HG02588 (cell line): ENCODE measurements at regions not wholly inside any gene's neighbourhood (a gene's known extent, or its start where the extent isn't known, plus 50 kb on each side); places are given as distances from the start of the nearest gene placed in this dataset.

Source experiments
- ATAC-seq: cut with Tn5 transposase; IDR thresholded peaks from one replicate; pipeline ENCODE4 v1.9.1; 2021; ENCODE audit warnings: mild to moderate bottlenecking, moderate library complexity; ENCODE audit not compliant: unreplicated experiment

DNA sequence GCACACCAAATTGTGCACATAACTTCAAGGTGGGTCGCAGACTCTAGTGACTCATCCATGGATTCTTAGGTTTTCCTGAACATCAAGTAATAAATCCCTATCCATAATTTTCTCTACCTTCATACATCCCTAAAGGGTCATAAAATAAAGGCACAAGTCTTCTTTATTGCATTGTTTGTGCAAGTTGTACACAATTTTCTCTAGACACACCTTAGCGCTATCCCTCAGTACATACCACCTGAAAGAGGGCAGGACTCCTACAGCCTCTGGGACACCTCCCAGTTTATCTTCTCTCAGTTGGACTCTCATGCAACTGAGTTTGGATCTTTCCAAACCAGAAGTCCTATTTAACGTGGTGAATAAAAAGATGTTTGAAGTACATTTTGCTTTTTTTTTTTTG lies 168.5 kb upstream of the BMP4 start:
- no peak for ATAC-seq

DNA sequence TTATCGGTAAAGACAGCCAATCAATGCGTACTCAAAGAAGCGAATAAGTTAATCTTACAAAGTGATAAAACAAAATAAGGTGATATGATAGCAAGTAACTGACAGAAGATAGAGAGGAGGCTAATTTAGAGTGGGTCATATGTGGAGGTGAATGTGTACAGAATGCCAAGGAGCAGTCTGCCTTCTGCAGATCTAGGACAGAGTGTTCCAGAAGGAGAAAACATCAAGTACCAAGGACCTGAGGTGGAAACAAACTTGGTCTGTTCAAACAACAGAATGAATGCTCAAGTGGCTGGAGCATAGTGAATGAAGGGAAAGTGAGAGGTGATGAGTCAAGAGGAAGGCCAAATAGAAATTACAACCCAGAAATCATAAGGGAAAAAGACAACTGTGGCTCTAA lies 170.3 kb upstream of the BMP4 start:
- ATAC-seq, result no peak

DNA sequence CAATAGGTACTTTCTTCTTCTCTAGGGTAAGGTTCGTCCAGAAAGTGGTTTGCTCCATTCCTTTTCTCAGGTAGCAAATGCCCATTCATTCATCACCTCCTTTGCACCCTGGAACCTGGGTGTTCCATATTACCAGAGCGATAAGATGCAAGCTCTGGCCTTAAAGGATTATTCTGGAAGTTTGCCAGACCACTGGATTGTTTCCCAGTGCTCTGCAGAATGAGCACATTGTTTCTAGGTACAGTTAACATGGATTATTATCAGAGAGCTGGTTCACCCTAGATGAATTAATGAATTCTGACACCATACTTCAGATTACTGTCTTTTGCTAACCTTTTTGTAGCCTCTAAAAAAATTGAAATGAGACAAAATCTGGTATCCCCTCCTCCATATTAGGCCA lies 170.9 kb upstream of the BMP4 start:
- ATAC-seq, result no peak

DNA sequence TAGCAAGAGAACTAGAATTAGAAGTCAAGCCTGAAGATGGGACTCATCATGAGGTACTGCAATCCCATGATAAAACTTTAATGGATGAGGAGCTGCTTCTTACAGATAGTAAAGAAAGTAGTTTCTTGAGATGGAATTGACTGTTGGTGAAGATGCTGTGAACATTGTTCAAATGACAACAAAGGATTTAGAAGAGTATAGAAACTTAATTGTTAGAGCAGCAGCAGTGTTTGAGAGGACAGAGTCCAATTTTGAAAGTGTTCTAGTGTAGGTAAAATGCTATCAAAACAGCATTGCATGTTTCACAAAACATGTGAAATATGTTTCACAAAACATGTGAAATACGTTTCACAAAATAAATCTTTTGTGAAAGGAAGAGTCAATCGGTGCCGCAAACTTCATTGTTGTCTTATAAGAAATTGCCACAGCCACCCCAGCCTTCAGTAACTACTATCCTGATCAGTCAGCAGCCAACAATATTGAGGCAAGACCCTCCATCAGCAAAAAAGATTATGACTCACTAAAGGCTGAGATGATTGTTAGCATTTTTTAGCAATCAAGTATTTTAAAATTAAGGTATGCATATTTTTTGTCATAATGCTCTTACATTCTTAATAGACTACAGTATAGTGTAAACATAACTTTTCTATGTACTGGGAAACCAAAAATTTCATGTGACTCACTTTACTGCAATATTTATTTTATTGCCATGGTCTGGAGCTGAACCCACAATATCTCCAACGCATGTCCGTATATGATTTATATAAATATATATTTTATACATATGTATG lies 173.4 kb upstream of the BMP4 start:
- ATAC-seq, result no peak

DNA sequence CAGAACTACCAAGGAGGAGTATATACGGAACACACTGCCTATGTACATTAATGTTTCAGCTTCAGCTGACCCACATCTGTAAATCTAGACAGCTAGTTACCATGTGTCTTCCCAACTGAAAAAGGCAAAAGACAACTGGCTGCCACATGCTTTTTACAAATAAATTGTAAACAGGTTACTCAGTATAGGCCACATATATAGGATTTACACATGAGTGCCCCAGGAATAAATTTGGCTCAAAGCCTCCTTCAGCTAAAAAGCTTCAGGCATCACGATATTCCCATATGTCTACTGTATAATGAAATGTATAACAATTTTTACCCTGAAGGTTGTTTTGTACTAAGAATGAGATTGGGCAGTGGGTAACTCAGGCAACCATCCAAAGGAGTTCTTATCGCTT lies 175.9 kb upstream of the BMP4 start:
- ATAC-seq, result no peak

DNA sequence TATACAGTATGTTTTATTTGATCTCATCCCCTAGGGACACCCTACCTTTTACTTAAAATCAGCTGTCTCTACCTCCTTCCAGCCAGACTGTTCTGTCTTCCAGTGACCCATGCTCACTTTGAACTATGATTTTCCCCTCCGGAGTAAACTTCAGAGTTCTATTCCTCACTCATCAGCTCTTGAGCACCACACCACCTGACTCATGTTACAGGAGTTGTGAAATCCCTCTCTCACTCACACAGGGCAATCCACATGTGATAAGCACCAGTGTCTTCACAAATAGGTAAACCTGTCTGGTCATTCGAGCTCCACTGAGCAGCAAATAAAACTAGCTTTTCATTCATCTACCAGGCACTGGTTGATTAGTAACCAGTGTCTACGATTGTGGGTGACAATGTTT lies 177.3 kb upstream of the BMP4 start:
- no peak for ATAC-seq

DNA sequence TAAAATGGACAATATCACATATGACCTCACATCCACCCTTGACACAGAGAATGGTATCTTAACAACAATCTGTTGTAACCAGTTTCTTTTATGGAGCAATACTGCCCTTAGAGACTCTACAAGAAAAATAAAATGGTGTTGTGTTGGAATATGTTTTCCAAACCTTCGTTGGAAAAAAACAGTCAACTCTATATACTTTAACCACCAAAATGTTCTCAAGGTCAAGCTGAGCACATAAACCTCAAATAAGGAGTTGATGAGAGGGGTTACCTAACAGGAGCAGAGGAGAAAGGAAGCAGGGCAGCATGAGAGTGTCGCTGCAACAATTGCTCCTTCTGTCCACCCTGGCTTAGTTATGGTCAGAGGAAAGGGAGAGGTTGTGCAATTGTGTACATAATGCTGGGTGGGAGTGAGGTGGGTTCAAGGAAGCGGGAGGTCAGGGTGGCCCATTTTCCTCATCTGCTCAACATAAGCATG lies 179.2 kb upstream of the BMP4 start:
- ATAC-seq, result no peak

DNA sequence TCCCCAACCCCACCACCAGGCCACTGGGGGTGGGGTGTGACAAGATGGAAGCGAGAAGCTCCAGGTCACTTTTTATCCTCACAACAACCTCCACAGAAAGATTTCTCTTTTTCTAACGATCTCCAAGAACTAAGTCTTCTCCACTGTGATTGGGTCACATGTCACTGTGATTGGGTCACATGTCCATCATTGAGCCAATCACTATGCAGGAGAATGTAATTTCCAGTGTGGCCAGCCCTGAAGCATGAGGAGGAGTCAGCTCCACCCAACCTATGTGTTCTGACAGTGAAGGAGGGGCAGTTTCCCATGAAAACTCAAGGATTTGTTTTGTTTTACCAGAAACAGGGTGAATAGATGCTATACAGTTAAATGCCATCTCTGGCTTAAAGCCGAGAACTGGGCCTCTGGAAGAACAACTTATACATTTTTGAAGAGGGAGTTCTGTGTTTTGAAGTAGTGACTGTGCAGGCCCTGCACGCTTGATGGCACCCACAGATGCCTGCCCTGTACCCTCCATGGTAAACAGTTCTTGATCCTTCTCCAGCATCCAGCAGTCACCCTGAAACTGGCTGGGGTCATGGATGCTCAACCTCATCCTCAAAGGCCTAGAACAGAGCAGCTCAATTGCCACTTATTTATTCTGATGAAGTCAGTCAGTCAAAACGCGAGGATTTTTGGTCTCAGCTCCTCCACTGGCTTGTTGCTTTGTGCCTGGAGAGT lies 180.4 kb upstream of the BMP4 start:
- ATAC-seq, result no peak

DNA sequence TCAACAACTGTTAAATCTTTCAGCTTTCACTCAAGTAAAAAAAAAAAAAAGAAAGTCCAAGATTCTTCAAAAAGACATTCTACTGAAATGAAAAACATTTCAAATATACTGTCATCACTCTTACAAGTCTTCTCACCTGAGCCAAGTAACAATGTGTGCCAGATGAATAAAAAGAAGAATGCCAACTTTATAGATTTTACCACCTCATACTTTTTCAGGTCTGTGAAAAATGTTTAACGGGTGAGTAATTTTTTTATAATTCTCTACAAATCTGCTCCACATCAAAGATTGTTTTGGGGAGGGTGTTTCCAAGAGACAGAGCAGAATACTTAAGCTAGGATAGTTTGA lies 181.0 kb upstream of the BMP4 start:
- ATAC-seq, result no peak

DNA sequence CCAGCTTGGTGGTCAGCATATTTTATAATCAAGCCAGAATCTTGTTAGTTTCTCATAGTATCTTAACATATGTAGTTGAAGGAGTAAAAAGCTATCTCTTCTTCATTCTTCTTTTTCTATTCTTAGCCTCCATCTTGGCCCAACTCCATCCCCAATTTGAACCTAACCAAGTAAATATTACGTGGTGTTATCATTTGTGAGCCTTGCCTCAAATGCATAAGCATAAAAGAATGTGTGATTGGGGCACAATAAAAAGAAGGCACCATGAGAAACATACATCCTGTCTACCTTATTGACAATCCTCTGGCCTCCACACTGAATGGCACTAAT lies 181.4 kb upstream of the BMP4 start:
- no peak for ATAC-seq

DNA sequence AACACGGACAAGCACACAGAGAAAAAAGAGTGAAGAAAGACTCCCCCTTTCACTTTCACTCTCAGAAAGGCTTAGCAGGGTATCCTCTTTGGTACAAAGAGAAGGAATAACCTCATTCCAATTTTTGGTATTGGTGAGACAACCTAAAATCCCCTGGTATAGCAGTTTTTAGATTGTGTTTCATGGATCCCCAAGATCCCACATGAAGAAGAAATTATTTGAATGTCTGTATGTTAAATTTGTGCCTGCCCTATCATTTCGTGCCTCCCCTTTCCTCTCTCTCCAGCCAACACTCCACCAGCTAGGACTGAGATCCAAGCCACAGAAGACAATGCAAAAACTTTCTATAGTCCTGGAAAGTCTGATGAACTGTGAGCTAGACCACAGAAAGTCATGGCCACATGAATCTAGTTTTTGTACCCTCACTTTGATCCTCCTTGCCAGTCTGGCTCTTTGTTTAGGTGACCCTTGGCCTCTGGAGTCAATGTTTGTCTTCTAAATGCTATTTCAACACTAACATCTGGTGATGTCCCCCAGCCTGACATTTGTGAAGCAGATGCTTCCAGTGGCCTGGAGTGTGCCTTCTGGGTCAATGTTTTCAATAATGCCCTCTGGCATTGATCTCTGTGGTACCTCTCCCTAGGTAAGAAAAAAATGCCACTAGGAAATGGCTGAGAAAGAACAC lies 181.9 kb upstream of the BMP4 start:
- ATAC-seq, result no peak

DNA sequence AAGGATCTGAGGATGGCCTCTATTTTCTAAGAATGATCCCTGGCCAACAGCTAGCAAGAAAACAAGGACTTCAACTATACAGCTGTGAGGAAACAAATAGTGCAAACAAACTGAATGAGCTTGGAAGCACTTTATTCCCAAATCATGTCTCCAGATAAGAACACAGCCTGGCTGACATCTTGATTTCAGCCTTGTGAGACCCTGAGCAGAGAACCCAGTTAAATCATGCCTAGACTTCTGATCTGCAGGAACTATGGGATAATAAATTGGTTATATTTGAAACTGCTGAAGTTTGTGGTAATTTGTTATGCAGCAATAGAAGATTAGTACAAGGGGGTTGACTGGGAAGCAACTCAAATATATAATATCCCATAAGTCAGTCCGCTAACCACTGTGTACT lies 183.9 kb upstream of the BMP4 start:
- ATAC-seq, result no peak

DNA sequence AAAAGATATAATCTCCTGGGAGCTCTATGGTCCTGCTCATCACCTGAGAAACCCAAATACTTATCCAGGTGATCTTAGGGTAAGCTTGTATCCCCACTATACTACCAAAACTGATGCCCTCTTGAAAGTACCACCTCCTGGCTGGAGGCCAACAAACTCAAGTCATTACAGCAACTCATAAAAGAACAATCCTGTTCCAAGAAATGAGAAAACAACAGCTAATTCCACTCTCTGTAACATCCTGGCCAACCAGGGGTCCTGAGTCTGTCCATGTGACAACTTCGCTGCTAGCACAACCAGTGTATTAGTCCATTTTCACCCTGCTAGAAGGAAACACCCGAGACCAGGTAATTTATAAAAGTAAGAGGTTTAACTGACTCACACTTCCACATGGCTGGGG lies 190.0 kb upstream of the BMP4 start:
- no peak for ATAC-seq

DNA sequence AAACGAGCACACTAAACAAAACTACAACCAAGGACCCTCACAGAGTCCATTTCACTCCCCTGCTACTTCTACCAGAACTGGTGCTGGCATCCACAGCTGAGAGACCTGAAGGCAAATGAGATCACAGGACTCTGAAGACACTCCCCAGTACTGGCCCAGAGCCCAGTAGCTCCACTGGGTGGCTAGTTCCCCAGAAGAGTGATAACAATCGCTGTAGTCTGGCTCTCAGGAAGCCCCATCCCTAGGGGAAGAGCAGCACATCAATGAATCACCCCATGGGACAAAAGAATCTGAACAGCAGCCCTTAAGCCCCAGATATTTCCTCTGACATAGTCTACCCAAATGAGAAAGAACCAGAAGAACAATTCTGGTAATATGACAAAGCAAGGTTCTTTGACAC lies 190.7 kb upstream of the BMP4 start:
- no peak for ATAC-seq

DNA sequence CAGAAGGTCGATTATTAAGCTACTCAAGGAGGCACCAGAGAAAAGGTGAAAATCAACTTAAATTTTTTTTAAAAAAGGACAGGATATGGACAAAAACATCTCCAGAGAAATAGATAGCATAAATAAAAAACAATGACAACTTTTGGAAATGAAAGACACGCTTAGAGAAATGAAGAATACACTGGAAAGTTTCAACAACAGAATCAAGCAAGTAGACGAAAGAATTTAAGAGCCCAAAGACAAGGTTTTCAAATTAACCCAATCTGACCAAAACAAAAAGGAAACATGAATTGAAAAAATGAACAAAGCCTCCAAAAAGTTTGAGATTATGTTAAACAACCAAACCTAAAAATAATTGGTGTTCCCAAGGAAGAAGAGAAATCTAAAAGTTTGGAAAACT lies 191.1 kb upstream of the BMP4 start:
- no peak for ATAC-seq

DNA sequence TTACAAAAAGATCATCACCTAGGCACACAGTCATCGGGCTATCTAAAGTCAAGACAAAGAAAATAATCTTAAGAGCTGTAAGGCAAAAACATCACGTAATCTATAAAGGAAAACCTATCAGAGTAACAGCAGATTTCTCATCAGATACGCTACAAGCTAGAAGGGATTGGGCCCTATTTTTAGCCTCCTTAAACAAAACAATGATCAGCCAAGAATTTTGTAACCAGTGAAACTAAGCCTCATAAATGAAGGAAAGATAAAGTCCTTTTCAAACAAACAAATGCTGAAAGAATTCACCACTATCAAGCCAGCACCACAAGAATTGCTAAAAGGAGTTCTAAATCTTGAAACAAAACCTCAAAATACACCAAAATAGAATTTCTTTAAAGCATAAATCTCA lies 191.6 kb upstream of the BMP4 start:
- ATAC-seq, result no peak

DNA sequence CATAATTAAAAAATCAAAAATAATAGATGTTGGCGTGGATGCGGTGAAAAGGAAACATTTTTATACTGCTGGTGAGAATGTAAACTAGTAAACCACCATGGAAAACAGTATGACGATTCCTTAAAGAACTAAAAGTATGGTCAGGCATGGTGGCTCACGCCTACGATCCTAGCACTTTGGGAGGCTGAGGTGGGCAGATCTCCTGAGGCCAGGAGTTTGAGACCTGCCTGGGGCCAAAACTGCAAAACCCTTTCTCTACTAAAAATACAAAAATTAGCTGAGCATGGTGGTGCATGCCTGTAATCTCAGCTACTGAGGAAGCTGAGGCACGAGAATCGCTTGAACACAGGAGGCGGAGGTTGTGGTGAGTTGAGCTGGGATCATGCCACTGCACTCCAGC lies 195.7 kb upstream of the BMP4 start:
- no peak for ATAC-seq

DNA sequence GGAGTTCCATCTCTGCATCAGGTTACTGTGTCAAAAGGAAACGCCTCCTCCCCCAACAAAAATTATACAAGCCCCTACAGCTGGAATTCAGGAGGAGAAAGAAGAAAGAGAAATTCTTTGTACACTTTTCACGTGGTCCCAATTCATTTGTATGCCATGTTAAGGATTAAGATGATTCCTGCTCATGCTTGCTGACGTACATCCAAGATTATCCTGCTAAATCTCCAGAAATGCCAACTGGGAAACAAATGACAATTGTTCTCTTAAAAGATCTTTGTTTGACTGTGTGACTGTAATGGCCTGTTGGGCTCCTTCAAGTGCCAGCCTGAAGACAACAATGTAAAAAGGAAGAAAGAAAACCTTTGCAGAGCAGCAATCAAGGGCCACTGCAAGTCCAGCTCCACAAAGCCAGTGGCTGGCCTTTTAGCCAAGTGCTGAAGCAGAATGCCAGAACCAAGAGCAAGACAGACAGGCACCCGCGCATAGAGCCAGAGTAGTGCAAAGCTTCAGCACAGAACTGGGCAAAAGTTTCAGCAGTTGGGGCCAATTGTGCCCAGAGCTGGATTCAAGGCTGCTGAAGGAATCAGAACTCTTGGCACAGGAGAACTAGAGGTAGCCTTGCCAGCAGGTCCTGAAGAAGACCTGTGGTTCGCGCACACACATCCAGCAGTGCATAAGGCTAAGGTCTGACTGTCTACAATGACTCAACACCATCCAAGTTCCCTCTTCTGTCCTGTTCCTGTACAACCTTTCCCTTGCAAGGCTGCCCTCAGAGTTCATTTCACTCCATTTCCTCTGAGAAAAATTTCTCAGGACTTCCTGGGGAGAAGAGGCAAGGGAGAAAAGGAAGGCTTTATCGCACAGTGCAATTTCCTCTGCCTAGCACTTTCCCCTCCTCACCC lies 209.7 kb upstream of the BMP4 start:
- ATAC-seq, result no peak

DNA sequence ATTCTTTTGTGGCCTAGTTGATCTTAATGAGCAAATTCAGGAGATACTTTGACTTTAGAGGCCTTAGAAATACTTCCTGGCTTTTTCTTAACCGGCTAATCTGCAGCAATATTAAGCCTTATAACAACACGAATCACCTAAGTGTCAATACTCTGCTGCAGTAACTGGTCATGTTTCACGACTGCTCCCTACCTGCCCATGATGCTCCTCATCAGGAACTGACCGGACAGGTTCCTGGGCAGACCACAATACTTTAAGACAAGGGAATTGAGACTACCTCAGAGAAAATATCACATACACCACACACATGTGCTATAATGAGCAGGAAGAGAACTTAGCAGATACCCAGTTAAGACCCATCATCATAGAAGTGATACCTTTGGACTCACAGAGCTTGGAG lies 211.9 kb upstream of the BMP4 start:
- no peak for ATAC-seq

DNA sequence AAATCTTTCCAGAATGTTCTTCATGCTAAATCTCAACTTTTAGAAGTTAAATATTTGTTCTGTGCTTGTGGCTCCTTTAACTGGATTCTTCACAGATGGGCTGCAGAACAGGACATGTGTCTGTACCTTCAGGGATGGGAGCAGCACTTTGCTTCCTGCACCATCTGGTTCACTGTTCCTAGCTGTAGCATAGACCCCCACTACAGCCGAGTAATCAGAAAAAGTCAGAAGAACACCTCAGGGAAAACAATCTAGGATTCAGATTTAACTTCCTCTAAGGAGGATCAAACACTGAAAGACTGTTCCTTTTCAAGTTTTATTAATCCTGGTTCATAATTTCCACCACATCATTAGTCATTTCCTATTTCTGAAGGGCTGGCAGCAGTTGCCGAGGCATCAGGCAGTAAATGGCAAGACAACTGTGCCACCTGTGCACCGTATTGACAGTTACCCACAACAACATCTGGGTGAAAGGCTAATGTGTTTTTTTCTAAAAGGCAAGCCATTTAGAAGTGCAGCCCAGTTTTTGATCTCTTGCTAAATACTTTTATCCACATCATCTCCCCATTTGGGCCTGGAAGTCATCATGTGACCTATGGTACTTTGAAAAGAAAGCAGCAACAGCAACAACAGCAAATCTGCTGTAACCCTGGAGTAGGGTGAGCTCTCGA lies 212.8 kb upstream of the BMP4 start:
- ATAC-seq, result no peak

DNA sequence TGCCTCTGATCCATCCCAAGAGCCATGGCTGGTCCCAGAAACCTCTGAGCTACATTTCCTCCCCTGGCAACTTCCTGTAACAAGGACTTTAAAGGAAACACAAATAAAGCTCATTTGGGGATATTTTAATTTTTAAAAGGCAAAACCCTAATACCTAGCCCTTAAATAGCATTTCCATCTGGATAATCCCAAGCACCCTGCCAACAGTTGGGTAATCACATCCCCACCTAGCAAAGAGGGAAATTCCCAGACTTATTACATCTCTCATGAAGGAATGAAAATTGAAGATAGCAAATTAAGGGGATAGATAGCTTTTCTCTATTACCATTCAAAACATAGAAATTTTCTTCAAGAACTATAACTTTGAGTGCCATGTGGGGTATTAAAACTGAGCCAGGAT lies 213.7 kb upstream of the BMP4 start:
- ATAC-seq, result no peak
